ENCODE measurements at regions not wholly inside any gene's neighbourhood (a gene's known extent, or its start where the extent isn't known, plus 50 kb on each side); places are given as distances from the start of the nearest gene placed in this dataset.

DNA sequence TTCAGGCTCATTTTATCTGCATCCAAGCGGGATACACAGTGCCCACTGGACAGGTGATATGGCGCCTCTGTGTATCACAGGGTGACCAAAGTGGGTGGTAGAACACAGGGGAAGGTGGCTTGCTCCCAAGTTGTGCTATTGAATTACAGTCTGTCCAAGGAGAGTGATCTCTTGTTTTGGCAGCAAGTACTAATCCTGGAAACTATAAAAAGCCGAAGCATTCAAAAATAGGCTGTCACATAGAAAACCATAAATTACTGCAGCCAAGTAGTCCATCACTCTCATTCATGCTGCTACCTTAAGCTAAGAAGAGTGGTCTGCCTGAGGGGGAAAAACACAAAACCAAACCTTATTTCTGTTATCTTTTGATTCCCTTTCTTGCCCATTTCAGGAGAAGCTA lies 237.1 kb upstream of the POU3F3 start:
- H3K27ac ChIP-seq = no peak overlapping the region
- TF ChIP-seq, protein P1, sequence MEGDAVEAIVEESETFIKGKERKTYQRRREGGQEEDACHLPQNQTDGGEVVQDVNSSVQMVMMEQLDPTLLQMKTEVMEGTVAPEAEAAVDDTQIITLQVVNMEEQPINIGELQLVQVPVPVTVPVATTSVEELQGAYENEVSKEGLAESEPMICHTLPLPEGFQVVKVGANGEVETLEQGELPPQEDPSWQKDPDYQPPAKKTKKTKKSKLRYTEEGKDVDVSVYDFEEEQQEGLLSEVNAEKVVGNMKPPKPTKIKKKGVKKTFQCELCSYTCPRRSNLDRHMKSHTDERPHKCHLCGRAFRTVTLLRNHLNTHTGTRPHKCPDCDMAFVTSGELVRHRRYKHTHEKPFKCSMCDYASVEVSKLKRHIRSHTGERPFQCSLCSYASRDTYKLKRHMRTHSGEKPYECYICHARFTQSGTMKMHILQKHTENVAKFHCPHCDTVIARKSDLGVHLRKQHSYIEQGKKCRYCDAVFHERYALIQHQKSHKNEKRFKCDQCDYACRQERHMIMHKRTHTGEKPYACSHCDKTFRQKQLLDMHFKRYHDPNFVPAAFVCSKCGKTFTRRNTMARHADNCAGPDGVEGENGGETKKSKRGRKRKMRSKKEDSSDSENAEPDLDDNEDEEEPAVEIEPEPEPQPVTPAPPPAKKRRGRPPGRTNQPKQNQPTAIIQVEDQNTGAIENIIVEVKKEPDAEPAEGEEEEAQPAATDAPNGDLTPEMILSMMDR (conservative IDR thresholded peaks at IDR 0.05) = no peak

DNA sequence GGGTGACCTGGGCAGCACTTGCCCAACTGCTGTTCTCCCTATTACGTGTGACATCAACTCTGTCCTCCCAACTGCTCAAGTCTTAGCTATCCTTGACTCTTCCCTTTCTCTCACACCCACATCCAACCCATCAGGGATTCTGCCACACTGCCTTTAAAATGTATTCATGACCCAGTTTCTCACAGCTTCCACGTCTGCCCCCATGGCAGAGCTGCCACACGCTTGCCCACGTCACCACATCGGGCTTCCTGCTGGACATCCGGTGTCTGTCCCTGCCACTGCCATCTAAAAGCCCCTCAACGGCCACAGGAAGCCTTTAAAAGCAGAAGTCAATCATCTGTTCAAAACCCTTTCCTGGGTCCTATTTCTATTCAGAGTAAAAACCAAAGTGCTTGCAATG lies 233.1 kb upstream of the POU3F3 start:
- TF ChIP-seq, protein P1 (conservative IDR thresholded peaks at IDR 0.05) = no peak
- H3K27ac ChIP-seq = no peak overlapping the region

DNA sequence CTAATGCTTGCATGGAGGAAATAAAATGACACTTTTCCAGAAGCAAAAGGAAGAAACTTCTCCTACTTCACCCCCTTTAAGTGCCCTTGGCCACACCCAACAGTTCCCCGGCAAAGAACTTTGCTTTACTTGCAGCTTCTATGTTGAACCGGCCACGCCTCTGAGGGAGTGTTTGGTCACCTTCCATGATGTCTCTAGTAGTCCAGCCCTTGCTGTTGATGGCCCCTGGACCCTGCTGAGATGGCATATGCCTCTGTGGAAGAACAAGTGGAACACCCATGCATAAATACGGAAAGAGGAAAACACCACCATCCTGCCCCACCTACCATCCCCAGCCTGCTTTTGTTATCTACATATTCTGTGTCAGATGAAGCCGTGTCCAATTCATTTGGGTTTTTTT lies 218.3 kb upstream of the POU3F3 start:
- TF ChIP-seq, protein P1 (conservative IDR thresholded peaks at IDR 0.05) = no peak
- no peak overlapping the region for H3K27ac ChIP-seq

DNA sequence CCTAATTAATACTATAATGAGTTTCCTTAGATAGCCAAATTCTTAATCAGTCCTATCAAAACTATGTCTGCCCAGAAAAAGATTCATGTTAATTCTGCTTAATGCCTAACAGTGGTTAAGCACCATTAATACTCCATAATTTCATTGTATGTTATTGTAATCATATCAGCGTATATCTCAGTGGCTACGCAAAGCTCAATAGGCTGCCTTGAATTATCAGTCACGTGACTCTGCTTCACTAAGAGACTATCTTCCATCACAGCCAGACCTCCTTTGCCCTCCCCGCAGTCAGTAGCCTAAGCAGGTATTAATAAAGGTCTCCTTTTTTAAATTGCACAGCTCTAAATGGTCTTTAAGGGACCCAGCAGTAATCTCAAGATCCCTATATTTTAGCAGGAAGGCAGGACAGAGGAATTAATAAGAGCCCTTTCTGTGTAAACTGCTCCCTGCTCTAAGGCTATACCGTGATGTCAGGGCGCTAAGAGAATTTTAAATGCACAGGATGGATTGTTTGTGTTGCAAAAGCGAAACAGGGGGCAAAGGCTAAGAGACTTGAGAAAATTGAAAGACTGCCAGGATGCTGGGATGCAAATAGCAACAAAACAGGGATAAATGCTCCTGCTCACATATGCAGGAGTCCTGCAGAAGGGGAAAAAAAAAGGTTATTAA lies 215.6 kb upstream of the POU3F3 start:
- TF ChIP-seq, protein P1 (conservative IDR thresholded peaks at IDR 0.05) = no peak
- no peak overlapping the region for H3K27ac ChIP-seq

DNA sequence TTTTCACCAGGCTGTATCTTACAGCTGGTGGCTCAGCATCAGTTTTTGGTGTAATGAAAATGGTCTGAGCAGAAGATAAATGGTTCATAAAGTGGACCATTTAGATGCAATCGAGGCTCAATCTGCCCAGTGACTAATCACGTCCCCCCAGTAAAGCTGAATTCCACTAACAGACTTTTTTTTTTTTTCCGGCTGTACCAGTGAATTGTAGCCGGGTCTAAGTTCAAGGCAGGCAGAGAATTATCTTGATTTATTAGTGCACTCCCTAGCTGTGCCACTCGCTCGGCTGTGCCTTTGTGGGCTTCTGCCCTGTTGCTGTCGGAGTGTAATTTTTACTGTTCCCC lies 215.1 kb upstream of the POU3F3 start:
- H3K27ac ChIP-seq = no peak overlapping the region
- TF ChIP-seq, protein P1 (conservative IDR thresholded peaks at IDR 0.05) = no peak

DNA sequence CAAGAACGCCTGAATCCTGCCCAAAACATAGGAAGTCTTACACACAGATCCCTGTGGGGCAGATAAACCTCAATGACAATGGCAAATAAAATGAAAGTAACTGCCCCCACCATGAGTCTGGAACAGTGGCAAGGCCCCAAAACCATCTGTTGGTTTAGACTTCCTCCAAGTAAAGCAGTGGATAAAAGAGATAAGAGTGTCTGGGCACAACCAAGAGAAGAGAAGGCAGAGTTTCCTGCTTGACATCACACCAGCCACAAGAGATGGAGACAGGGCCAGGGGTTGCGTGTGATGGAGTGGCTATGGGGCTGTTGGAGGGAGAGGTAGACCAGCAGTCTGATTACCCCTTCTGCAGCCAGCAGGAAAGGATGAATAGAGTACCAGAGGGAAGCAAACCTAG lies 212.1 kb upstream of the POU3F3 start:
- TF ChIP-seq, protein P1 (conservative IDR thresholded peaks at IDR 0.05) = no peak

DNA sequence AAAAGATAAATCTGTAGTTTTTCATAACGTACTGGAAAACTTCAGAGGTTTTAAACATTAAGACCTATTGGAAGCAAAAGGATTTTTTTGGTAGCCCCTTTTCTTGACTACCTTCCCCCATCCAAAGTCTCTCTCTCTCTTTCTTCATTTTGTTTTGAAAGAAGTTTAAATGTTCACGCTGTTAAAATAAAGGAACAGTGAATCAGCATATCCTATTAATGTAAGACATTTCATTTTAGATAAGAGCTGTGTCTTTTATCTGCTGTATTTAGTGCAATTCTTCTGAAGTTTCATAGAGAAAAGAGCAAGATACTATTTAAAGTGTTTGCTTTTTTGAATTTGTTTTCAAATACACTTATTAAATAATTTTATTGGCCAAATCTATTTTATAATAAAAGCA lies 205.5 kb upstream of the POU3F3 start:
- peak overlapping the region; percentile 44 for H3K27ac ChIP-seq
- TF ChIP-seq, protein P1 (conservative IDR thresholded peaks at IDR 0.05) = no peak

More for the DNA sequence above, 212.1 kb upstream of the POU3F3 start:
- H3K27ac ChIP-seq = no peak overlapping the region
